NCI-H524 (cell line): ENCODE measurements at regions not wholly inside any gene's neighbourhood (a gene's known extent, or its start where the extent isn't known, plus 50 kb on each side); places are given as distances from the start of the nearest gene placed in this dataset.
"Not testable (repeated sequence)": the region's sequence is repeated elsewhere in the genome, so short reads cannot be mapped to it uniquely, and the experiment has no call there.

Source experiments
- DNase-seq, 2 experiments: peaks; one replicate each; lab custom pipeline; 2025; lab: John Stamatoyannopoulos, UW

GRCh38 chr4:111959222-111959621, 186.0 kb upstream of the FAM241A start:
- no peak for DNase-seq

DNA sequence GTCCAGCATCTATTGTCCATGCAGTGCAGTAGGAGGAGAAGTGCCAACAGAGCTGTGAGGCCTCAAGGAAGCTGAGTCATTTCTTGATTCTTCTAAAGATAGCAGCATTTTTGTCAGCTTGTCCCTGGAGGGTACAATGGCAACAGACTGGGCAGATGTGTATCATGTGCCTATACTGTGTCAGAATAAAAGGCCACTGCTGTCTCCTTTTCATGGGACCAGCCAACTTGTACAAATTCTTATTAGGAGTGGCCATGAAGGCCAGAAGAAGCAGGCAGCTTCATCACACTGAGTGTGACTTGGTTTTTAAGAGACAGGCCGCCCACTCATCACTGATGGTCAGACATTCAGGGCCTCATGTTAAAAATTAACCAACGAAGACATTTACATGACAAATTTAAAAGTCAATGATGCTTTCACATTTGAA, 185.0 kb upstream of the FAM241A start:
- no peak for DNase-seq

DNA sequence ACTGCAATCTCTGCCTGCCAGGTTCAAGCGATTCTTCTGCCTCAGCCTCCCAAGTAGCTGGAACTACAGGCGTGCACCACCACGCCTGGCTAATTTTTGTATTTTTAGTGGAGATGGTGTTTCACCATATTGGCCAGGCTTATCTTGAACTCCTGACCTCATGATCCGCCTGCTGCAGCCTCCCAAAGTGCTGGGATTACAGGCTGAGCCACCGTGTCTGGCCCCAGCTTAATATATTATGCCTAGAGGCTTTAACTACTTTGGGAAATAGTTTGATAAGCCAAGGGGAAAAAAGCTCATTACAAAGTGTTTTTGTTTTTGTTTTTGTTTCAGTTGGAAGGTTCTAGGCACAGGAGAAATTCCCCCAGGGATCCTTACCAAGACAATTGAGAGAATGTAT, 184.2 kb upstream of the FAM241A start:
- DNase-seq: not testable (repeated sequence)

GRCh38 chr4:111961809-111962208, 183.4 kb upstream of the FAM241A start:
- no peak for DNase-seq

GRCh38 chr4:111963158-111963700, 182.0 kb upstream of the FAM241A start:
- DNase-seq: peak in 1 of 2 experiments; percentile 46

DNA sequence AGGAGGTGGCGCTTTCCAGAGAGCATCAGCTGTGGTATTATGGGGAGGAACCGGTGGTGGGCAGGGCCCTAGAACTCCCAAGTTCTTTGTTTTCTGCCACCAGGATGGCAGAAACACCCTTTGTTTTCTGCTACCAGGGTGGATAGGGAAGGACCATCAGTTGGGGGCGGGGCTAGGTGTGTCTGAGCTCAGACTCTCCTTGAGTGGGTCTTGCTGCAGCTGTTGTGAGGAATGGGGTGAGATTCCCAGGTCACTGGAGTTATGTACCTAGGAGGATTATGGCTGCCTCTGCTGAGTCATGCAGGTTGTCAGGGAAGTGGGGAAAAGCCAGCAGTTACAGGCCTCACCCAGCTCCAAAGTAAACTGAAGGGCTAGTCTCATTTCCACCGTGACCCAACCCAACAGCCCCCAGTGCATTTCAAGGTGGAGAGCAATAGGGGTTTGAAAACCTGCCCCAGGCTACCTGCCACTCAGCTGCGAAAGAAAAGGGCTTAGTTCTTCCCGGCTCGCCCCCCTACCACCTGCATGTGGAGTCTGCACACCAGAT, 167.8 kb upstream of the FAM241A start:
- DNase-seq: no peak

DNA sequence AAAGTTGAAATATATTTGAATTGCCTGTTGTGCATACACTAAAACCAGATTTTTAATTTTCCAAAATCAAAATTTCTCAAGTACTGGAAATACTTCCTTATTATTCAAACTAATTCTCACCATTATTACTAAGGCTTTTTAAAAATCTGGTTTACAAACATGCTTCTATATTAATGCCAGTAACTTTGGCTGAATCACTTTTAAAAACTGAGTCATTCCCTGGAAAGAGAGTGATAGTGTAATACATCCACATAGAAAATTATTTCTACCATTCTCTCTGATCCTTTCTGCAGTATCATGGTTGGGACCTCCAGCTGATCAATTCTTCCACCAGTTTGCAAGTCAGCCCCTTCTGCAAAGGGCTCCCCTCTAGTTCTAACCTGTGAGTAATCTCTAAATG, 165.3 kb upstream of the FAM241A start:
- DNase-seq: no peak

- DNase-seq: no peak
Measured at GRCh38 chr4:111982089-111982488, 163.2 kb upstream of the FAM241A start.

DNA sequence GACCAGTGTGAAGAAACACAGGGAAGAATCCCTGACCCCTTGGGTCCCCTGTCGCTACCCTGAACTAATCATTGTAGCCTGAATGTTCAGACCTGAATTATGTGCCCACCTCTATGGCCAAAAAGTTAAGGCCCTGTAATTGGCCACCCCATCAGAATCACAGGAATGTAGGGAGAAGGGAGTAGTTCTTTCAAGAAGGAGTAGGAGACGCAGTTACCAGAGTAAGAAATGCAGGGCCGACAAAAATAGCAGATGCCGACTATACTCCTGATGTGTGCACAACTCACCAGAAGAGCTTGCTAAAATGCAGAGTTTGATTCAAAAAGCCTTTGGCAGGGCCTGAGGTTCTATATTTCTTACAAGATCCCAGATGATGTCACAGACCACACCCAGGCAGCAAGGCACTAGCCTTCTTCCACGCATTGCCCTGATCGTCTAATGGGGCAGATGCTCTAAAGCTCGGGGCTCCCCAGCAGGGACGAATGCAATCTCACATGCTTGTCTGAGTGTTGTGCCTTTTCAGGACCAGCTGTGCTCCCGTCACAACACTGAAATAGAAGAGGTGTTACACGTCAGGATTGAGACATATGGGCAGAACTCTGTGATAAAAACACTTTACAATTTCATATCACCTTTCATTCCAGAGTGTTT, 161.0 kb upstream of the FAM241A start:
- peak; percentile 13 to 75 for DNase-seq

DNA sequence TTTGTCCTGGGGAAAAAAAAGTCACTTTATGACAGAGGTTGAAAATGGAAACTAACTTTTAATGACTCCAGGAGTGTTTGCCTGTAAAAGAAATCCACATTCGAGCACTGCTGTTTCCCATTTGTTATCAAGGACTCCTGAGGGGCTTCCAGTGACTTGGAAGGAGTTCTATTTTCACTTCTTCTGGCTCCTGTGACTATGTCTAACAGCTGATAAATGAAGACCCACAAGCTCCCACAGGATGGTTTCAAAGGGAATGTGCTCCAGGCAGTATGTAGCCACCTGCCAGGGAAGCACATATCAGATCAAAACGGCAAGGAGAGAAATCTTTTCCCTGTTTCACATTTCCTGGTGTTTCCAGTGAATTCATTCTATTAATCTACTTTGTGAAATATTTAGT, 159.8 kb upstream of the FAM241A start:
- no peak for DNase-seq

DNA sequence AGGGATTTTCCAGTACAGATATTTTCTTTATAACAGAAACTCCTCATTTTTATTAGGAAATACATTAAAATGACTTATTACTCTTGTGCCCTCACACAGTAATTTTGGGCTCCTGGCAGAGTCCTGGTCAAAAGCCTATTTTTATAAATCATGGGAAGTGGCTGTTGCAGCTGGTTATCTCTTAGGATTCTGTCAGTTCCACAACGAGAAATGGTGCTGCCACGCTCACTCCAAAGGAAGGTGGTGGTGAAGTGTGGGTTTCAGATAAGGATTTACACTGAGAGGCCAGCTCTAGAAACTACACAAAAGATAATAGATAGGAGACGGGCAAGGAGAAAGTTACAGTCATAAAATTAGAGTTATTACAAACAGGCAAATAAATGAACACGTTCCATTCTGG, 159.2 kb upstream of the FAM241A start:
- DNase-seq: no peak

DNA sequence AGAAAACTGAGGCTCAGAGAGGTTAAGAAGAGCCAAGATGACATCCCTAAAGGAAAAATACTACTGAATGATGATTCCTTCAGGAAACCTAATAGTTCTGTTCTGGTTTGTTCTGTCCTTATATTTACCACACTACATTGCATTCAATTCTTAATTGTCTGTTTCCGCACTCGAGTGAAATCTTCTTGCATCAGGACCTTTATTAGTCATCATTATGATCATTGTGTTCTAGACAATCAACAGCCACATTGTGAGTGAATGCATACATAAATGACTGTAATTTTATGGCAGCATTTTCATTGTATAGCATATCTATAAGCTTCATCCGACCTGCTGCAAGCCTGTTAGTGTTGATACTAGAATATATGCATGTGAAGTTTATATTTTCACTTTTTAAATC, 156.7 kb upstream of the FAM241A start:
- no peak for DNase-seq

GRCh38 chr4:111989817-111990216, 155.4 kb upstream of the FAM241A start:
- no peak for DNase-seq

GRCh38 chr4:111991163-111991562, 154.1 kb upstream of the FAM241A start:
- peak; percentile 1 to 38 for DNase-seq

- DNase-seq: no peak
Measured at GRCh38 chr4:111991797-111992196, 153.5 kb upstream of the FAM241A start.

GRCh38 chr4:111992351-111993168, 152.7 kb upstream of the FAM241A start:
- DNase-seq: no peak

DNA sequence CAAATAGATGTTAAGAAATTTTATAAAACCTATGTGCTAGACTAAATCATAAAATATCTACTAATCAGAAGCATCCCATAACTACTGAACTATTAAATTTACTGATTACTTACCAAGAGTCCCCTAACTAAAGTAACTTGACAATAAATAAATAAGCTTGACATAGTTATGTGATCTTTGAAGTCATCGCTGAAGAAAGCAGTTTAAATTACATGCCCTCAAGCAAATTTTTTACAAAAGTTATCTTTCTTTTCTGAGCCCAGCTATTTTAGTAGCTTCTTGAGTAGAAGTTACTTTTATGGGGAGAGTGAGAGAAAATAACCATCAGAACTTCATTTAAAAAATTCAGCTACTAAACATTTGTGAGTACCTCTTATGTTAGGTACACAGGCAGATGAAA, 150.9 kb upstream of the FAM241A start:
- DNase-seq: no peak

DNA sequence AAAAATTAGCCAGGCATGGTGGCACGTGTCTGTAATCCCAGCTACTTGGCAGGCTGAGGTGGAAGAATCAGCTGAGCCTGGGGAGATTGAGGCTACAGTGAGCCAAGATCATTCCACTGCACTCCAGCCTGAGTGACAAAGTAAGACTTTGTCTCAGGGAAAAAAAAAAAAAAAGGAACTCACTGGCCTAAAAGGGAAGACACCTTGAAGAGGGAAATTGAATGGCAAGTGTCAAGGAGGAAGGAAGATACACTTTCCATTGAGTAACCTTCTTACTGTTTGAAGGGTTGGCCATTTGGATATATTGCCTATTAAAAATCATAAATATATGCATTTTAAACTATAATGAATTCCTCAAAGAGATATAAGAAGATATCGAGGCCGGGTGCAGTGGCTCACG, 147.5 kb upstream of the FAM241A start:
- no peak for DNase-seq

DNA sequence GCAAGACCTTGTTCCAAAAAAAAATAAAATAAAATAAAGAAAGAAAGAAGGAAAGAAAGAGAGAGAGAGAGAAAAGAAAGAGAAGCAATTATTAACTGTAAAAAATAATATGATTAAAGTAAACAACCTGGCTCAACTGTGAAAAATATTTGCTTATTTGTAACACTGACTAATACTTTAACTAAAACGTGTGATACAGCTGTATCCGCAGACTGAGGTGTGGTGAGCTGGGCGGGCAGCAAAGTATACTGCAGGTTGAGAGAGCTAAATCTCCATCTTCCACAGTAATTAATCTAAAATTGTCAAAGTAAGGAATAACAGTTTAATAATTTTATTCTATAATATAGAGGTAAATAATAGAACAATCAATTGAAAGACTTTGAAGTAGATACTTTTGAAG, 145.5 kb upstream of the FAM241A start:
- DNase-seq: no peak

- peak; percentile 71 to 76 for DNase-seq
Measured at GRCh38 chr4:112001041-112001440, 144.2 kb upstream of the FAM241A start.

DNA sequence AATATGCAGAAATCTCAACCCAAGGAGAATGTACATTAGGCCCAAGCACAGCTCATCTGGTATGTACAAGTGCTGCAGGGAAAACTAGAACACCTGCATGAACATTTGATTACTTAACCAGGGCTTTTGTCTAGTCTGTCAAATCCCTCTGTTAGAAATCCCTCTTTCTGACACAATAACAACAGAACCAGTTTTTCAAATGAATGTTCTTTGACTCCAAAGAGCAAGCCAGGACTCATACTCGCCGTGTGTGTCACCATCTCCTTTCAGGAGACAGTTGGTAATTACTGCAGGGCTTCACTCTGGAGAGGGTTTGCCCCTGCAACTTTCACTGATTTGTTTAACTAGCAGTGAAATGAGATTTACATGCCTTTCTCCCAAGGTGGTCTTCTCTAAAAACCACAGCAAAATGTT, 143.0 kb upstream of the FAM241A start:
- peak in 1 of 2 experiments; percentile 1 for DNase-seq

DNA sequence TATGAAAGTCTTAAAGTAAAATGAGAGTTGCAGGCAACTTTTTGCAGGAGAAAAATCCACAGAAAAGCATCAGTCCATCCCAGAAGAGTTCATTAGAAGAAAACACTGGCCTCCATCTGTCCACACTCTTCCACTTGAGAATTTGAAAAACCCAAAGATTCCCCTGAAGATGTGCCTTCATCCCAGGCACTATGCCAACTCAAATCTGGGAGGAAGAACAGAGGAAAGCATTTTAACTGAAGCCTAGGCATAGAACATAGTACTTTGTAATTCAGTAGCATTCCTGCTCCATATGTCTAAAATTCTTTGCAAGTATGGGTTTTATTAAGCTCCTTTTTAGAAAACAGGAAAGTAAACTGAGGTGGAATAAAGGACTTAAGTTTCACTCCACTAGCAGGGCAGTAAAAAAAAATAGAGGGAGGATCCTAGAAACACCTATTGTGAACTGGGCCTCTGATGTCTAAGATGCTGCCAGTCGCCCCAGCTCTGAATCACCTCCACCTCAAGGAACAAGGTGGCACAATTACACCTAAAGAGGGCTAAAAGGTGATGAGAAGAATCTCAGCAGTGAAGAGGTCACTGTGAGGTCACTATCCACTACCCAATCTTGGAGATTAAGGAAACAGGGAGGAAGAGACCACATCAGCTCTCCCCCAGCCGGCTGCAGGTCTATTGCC, 141.9 kb upstream of the FAM241A start:
- peak; percentile 26 to 31 for DNase-seq
